Femur (tissue), 1 donor: ENCODE measurements at regions not wholly inside any gene's neighbourhood (a gene's known extent, or its start where the extent isn't known, plus 50 kb on each side); places are given as distances from the start of the nearest gene placed in this dataset.

Source experiments
- DNase-seq: peaks from one replicate; pipeline ENCODE4 v3.0.0-alpha.2; 2017

DNA sequence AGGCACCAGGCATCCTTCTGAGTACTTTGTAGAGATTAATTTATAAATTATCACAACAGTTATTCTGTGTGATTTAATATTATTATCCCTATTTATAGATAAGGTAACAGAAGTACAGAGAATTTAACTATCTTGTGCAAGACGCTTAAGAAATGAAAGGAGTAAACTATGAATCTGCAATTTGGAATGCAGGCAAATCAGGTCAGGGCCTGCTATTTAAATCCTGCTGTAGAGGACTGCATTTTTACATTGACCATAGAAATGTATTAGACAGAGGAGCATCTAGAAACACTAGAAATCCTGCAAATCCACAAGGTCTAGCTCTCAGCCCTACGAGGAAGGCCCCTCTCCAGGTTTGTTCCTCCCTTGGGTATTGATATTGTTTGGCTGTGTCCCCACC, 336.2 kb downstream of the ETS1 start:
- no peak for DNase-seq

DNA sequence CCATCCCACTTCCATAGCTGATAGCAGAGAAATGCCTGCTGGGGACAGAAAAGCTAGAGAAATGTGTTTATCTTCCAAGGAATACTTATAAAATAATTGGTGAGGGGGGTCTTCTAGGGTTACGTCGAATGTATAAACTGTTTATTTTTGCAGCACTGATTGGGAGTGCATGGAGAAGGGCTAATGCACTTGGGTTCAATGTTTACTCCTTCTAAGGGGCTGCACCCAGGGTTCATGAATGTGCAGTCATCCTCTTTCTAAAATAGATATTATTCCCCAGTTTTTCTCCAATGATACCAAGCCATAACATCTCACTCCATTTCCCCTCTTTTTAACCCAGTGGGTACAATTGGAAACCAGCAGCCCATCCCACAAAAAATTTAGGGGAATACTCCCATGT, 336.9 kb downstream of the ETS1 start:
- no peak for DNase-seq

- no peak for DNase-seq
These were observed 340.4 kb downstream of the ETS1 start for GRCh38 chr11:128246810-128247594.

GRCh38 chr11:128246364-128246801, 341.0 kb downstream of the ETS1 start:
- peak; percentile 64 for DNase-seq

- DNase-seq: no peak
These were observed 342.5 kb downstream of the ETS1 start for GRCh38 chr11:128244871-128245270.

DNA sequence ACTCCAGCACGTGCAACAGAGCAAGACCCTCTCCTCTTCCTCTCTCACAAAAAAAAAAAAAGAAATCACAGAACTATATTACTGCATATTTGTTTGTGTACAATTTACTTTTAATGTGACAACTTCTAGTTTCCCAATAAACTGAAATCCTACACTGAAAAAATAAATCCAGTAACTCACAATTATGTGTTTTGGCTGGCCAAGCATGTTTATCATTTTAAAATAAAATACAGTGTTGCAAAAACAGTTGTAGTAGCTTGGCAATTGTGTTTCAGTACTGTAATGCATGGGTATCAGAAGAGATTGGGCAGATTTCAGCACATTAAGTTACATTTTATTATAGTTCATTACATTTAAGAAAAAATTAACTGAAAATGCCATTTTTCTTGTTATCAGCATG, 344.9 kb downstream of the ETS1 start:
- no peak for DNase-seq

GRCh38 chr11:128240546-128240945, 346.8 kb downstream of the ETS1 start:
- DNase-seq: no peak

DNA sequence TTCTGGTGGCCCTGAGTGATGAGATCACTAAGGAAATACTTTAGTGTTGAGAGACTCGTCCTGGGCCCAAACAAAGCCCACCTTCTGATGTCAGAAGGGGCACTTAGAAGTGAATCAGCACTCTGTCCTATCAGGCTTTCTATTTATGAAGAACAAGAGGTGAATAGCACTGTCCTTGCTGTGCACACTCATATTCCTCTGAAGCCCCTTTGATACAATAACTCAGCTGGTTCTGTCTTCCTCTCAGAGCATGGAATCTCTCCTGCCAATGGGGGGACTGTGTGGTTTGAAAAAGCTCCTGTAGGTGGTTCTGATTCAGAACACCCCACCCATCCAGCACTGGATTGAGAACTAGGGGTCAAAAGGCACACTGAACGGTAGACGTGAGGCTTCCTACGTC, 348.1 kb downstream of the ETS1 start:
- DNase-seq: no peak

DNA sequence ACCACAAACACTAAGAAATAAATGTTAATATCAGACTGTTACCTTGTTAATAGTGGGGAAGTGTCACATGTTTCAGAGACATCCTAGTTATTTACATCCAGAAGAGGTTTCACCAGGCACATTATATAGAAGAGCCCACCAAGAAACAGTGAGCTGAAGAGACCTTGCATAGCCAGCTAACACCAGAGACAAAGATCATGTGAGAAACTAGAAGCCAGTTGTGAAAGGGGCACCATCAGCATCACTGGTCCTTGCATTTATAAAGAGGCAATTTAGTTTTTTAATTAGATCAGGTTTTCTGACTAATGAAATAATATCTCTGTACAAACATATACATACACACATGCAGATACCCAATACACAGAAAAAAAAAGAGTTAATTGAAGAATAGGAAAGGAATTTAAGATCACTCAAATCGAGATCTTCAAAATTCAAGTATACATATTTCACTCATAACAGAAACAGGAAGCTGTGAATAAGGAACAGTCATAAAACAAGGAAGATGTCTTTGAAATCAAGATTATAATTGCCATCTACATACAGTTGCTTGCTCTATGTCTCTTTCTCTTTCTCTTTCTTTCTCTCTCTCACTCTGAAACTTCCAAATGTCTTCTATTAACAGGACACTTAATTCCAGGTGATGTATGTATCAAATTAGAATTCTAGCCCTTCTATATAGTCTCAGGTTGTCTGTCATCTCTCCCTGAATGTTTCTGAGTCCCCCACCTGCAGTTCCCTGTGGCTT, 348.7 kb downstream of the ETS1 start:
- no peak for DNase-seq

DNA sequence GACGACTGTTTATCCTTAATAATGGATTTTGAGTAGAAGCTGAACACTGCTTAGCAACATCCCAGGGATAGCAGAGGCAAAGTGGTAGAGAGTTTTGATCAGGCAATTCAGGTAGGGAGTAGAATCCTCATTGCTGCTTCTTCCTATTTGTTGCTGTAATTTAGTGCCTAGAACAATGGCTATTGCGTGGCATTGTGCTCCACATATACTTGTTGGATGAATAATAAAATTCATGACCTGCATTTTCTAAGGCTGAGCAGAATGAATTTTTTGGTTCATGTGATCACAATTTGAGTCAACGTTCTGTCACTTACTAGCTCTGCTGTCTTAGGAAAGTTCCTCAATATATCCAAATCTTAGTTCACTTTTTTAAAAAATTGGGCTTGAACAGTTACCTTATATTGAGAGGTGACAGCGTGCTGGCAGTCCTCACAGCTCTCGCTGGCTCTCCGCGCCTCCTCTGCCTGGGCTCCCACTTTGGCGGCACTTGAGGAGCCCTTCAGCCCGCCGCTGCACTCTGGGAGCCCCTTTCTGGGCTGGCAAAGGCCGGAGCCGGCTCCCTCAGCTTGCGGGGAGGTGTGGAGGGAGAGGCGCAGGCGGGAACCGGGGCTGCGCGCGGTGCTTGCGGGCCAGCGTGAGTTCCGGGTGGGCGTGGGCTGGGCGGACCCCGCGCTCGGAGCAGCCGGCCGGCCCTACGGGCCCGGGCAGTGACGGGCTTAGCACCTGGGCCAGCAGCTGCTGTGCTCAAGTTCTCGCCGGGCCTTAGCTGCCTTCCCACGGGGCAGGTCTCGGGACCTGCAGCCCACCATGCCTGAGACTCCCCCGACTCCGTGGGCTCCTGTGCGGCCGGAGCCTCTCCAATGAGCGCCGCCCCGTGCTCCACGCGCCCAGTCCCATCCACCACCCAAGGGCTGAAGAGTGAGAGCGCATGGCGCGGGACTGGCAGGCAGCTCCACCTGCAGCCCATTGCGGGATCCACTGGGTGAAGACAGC, 350.6 kb downstream of the ETS1 start:
- no peak for DNase-seq

DNA sequence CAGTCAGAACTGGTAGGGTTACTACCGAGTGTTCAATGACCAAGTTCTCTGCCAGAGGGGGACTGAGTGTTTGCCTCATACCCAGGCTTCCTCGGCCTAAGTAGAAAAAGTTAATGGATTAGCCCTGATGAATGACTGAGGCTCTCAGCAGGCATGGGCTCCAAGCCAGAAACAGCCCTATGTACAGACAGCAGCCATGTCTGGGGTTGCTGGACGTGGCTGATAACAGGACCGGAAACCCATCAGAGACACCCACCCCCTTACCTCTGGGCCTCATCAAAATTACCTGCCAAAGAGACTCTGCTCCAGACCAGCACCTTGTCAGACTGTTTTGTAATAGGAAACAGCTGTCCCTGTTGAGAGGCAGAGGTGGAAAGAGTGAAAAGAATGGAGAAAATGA, 351.4 kb downstream of the ETS1 start:
- peak; percentile 37 for DNase-seq

DNA sequence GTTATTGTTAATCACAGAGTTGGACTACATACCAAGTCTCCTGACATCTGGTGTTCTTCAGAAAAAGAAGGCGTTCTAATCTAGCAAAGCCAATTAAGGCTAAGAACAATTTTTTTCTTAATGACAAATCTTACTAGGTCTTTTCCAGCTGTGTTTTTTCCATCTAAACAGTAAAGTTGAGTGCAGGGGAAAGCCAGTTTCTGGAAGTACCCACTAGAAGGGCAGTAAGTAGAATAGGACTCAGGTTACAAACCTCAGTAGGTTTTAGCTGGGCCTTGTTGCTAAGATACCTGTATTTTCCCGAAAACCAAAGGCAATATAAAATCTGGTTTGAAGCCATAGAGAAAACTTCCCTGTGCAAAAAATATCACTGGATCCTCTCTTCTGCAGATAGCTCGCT, 351.9 kb downstream of the ETS1 start:
- no peak for DNase-seq

GRCh38 chr11:128234143-128234542, 353.2 kb downstream of the ETS1 start:
- DNase-seq: no peak

DNA sequence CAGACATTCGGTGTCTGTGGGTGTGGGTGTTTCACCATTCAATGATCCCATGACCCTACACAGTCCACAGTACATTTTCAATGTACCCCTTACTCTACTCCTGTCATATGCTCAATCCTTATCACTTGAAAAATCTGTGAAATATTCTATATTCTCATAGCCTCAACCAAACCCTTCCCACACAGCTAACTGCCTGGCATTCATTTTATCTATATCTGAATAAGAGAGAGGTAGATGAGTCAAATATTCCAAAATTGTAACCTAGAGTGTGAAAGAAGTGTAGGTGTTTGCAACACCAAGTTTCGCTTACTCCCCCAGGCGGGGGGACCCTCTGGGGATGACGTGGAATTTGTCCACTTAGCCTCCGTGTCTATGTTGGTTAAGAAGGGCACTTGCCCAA, 354.8 kb downstream of the ETS1 start:
- DNase-seq: no peak

DNA sequence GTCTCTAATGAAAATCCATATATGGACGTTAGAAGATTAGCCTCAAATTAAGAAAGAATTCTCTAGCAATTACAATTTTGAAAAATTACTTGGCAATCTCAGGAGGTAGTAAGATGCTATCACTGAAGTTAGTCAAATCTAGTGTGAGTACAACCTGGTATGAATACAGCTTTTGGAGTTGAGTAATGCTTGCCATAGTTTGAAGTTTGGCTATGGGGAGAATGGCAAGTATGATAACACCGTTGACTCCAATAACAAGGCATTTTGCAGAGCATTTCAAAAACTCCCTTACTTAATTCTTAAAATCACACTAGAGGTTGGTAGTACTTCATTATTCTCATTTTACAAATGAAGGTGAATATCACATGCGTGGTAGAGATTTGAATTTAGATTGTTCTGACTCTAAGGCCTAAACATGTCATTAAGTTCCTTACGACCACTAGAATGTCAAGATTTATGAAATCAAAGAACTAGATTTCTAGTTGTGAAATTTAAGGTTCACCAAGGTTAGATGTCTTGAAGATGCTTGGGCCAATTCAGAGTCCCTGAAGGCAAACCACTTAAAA, 355.4 kb downstream of the ETS1 start:
- DNase-seq: no peak

DNA sequence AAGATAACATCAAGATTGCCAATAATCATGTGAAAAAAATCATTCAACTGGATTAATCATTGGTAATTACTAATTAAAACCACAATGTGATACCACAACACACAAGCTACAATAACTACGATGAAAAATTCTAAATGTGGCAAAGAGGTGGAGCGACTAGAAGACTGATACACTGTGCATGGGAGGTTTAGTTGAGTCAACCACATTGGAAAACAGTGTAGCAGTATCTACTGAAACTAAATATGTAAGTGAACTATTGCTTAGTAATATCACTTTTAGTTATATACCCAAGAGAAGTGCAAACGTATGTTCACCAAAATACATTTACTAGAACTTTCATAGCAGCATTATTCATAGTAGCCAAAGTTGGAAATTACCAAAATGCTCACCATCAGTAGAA, 359.9 kb downstream of the ETS1 start:
- no peak for DNase-seq

GRCh38 chr11:128226106-128226716, 361.1 kb downstream of the ETS1 start:
- DNase-seq: no peak

DNA sequence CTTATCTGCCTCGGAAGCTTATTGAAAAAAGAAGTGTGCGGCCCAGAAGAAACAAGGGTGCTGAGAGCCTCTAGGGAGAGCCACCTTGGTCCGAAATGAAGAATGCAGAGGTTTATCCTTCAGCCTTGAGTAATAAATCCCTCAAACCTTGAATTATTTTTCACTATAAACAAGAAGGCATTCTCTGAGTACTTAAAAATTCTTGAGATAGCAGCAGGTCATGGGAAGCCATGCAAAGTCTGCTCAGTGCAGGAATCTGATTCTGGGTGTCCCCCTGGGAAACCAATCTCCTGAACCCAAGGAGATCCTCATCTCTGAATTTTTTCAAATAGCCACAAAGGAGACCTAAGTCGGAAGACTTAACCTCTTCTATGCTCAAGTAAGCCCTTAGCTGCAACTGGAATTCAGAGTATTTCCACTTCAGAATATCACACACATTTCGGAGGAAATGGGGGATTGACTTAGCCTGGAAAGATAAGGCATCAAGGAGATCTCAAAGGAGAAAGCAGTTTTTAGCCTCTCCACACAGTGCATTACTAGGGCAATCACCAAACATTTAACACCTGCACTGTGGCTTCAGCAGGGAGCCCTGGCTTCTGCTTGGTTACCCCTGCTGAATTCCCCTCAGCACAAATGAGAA, 365.0 kb downstream of the ETS1 start:
- DNase-seq: no peak

GRCh38 chr11:128219731-128220120, 367.6 kb downstream of the ETS1 start:
- DNase-seq: no peak

DNA sequence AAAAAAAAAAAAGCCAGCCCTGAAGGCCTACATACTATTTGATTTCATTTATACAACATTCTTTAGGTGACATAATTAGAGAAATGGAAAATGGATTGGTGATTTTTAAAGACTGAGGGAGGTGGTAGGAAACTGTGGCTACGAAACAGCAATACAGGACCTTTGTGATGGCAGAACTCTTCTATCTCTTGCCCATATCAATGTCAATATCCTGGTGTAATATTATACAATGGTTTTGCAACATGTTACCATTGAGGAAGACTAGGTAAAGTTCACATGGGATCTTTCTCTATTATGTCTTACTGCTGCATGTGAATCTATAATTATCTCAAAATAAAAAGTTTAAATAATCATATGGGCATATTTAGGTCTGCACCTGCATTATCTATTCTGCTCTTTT, 371.2 kb downstream of the ETS1 start:
- no peak for DNase-seq

DNA sequence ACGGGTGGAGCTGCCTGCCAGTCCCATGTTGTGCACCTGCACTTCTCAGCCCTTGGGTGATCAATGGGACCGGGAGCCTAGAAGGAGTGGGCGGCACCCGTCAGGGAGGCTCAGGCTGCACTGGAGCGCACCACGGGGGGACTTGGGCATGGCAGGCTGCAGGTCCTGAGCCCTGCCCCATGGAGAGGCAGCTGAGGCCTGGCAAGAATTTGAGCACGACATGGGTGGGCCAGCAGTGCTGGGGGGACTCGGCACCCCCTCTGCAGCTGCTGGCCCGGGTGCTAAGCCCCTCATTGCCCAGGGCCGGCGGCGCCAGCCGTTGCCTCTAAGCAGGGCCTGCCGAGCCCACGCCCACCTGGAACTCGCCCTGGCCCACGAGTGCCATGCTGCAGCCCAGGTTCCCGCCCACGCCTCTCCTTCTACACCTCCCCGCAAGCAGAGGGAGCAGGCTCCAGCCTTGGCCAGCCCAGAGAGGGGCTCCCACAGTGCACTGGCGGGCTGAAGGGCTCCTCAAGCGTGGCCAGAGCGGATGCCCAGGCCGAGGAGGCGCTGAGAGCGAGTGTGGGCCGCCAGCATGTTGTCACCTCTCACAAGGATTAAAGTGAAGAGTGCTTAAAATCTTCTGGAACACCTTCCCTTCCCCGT, 372.0 kb downstream of the ETS1 start:
- no peak for DNase-seq
